ENCODE measurements at regions not wholly inside any gene's neighbourhood (a gene's known extent, or its start where the extent isn't known, plus 50 kb on each side); places are given as distances from the start of the nearest gene placed in this dataset.

- in situ Hi-C loops (cut with MboI; ENCODE audit: low pct_unique_long_range_greater_than_20kb, low sequenced_read_pairs, unreplicated experiment) = no loop called here
- no peak for TF ChIP-seq CTCF (IDR thresholded peaks at IDR 0.05; ENCODE audit: extremely low read depth, insufficient read depth, missing control alignments)
- DNase-seq (ENCODE audit: low spot score) = no peak
Measured at GRCh38 chr3:101146946-101147345, 153.7 kb upstream of the ABI3BP start.

DNA sequence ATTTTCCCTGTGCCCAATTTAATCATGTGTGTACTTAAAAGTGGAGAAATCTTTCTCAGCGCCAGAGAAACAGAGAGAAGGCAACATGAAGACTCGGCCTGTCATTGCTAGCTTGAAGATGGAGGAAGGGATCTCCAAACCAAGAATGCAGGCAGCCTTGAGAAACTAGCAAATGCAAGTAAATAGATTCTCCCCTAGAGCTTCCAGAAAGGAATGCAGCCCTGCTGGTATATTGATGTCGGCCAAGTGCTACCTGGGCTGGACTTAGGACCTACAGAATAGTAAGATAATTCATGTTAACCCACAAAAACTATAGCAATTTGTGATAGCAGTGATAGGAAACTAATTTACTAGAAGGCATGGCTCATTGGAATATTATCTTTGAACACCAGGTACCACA, 150.9 kb upstream of the ABI3BP start:
- DNase-seq (ENCODE audit: low spot score) = no peak
- TF ChIP-seq CTCF (IDR thresholded peaks at IDR 0.05; ENCODE audit: extremely low read depth, insufficient read depth, missing control alignments) = no peak
- in situ Hi-C loops (cut with MboI; ENCODE audit: low pct_unique_long_range_greater_than_20kb, low sequenced_read_pairs, unreplicated experiment) = no loop called here

- TF ChIP-seq CTCF (IDR thresholded peaks at IDR 0.05; ENCODE audit: extremely low read depth, insufficient read depth, missing control alignments) = no peak
- in situ Hi-C loops (cut with MboI; ENCODE audit: low pct_unique_long_range_greater_than_20kb, low sequenced_read_pairs, unreplicated experiment) = no loop called here
- DNase-seq (ENCODE audit: low spot score) = no peak
Measured at GRCh38 chr3:101143012-101143411, 149.8 kb upstream of the ABI3BP start.

DNA sequence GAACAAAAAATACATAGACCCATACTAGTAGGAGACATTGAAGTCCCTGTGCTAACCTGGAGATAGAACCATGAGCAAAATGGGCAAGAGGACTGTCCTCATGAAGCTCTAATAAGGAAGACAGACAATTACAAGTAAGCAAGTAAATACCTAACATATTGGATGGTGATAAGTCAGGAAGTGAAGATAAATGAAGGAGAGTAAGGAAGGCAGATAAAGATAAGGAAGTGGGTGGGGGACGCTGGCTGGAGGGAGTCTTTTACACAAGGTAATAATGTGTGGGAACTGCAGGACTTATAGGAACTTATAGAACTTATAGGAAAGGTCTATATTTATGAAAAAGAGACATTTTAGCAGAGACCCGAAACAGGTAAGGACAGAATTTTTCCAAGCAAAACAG, 148.9 kb upstream of the ABI3BP start:
- in situ Hi-C loops (cut with MboI; ENCODE audit: low pct_unique_long_range_greater_than_20kb, low sequenced_read_pairs, unreplicated experiment) = no loop called here

DNA sequence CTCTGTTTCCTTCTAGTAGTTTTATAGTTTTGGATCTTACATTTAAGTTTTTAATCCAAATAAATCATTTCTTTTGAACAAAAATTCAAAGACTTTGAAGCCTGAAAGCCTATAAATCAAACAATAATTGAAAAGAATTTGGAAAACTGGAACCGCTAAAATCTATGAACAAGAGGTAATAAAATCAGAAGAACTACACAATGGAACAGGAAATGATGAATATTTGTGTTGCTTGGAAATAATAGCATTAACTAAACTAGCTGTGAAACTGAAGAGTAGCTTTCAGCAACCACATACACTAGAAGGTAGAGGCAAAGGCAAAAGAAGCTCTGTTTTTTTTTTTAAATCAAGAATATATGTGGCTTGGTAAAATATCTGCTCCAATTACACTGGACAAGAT, 147.9 kb upstream of the ABI3BP start:
- in situ Hi-C loops (cut with MboI; ENCODE audit: low pct_unique_long_range_greater_than_20kb, low sequenced_read_pairs, unreplicated experiment) = no loop called here
- DNase-seq (ENCODE audit: low spot score) = no peak
- no peak for TF ChIP-seq CTCF (IDR thresholded peaks at IDR 0.05; ENCODE audit: extremely low read depth, insufficient read depth, missing control alignments)

More for the DNA sequence above, 148.9 kb upstream of the ABI3BP start:
- no peak for TF ChIP-seq CTCF (IDR thresholded peaks at IDR 0.05; ENCODE audit: extremely low read depth, insufficient read depth, missing control alignments)
- no peak for DNase-seq (ENCODE audit: low spot score)

- DNase-seq (ENCODE audit: low spot score) = no peak
- in situ Hi-C loops (cut with MboI; ENCODE audit: low pct_unique_long_range_greater_than_20kb, low sequenced_read_pairs, unreplicated experiment) = no loop called here
Measured at GRCh38 chr3:101138817-101139216, 145.6 kb upstream of the ABI3BP start.

More at GRCh38 chr3:101138817-101139216, 145.6 kb upstream of the ABI3BP start:
- TF ChIP-seq CTCF (IDR thresholded peaks at IDR 0.05; ENCODE audit: extremely low read depth, insufficient read depth, missing control alignments) = no peak

Data from GM13977 (cell line).